HEK293T (cell line): ENCODE measurements at regions not wholly inside any gene's neighbourhood (a gene's known extent, or its start where the extent isn't known, plus 50 kb on each side); places are given as distances from the start of the nearest gene placed in this dataset.

Experiments used
- BHLHE40 ChIP-seq: fragments of 450-650 bp; IDR thresholded peaks from 2 replicates; pipeline ENCODE4 v1.6.1; 2016; ENCODE audit warnings: mild to moderate bottlenecking, moderate library complexity, borderline replicate concordance
- HDGF ChIP-seq: fragments of 450-650 bp; IDR thresholded peaks from 2 replicates; pipeline ENCODE4 v1.6.1; 2017; ENCODE audit warnings: antibody characterized with exemption, borderline replicate concordance
- L3MBTL2 ChIP-seq: fragments of 450-650 bp; conservative IDR thresholded peaks from 2 replicates; pipeline ENCODE4 v1.6.1; 2016; ENCODE audit warnings: mild to moderate bottlenecking
- SUZ12 ChIP-seq: fragments of 450-650 bp; IDR thresholded peaks from 2 replicates; pipeline ENCODE4 v1.6.1; 2016; ENCODE audit warnings: mild to moderate bottlenecking
- TARDBP ChIP-seq: fragments of 450-650 bp; IDR thresholded peaks from 2 replicates; pipeline ENCODE4 v1.6.1; 2016

DNA sequence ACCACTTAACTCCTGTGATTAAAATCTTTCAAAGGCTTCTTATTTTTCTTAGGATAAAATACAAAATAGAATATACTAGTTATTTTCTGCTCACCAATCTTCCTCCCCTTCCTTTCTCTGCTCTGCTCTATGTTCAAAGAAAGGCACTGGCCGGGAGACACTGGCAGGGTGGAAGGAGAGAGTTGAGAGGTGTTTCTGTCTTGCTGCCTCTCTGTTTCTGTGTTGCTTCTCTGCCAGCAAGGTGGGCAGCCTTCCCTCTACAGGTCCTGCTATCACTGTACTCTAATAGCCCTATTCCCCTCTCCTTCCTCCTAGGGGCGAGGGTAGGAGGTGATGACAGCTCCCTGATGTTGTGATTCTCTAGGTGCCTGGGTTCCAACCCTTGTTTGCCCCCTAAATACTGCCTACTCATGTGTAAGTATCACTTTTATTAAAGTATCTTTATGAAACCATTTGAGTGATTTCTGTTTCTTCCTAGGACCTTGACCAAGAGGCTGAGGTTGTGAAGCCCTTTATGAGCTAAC, 515.1 kb downstream of the TLE4 start:
- TF ChIP-seq L3MBTL2, result no peak
- no peak for TF ChIP-seq BHLHE40
- TF ChIP-seq TARDBP, result no peak
- TF ChIP-seq SUZ12, result no peak
- no peak for TF ChIP-seq HDGF
